ACHN (cell line): ENCODE measurements at regions not wholly inside any gene's neighbourhood (a gene's known extent, or its start where the extent isn't known, plus 50 kb on each side); places are given as distances from the start of the nearest gene placed in this dataset.
A peak's percentile ranks its signal among the peaks of the same experiment; 100 is the strongest.

Experiments used
- DNase-seq: peaks from one replicate; pipeline ENCODE4 v3.0.0-alpha.2; 2015
- in situ Hi-C: cut with HindIII; loops from 2 replicates; pipeline ENCODE4 v1.10.0; 2017; ENCODE audit warnings: low sequenced_read_pairs, low pct_ligation_motif_present, low pct_unique_long_range_greater_than_20kb

DNA sequence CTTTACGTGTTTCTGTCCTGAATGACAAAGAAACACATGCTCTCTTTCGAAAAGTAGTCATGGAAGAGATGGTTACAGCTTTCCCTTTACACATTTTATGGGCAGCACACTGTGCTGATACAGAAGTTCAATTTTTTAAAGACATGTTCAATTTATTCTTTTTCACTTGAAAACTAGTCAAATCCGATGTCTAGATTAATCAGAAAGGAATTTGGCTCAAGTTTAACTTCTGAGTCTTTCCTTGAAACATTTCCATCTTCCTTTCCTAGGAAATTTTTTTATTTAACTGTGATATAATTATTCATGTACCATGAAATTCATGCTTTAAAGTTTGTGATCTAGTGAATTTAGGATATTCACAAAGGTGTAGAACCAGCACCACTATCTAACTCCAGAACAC is 360.1 kb downstream of the TNS3 start:
- DNase-seq, result no peak
- in situ Hi-C loops, result no loop called here

DNA sequence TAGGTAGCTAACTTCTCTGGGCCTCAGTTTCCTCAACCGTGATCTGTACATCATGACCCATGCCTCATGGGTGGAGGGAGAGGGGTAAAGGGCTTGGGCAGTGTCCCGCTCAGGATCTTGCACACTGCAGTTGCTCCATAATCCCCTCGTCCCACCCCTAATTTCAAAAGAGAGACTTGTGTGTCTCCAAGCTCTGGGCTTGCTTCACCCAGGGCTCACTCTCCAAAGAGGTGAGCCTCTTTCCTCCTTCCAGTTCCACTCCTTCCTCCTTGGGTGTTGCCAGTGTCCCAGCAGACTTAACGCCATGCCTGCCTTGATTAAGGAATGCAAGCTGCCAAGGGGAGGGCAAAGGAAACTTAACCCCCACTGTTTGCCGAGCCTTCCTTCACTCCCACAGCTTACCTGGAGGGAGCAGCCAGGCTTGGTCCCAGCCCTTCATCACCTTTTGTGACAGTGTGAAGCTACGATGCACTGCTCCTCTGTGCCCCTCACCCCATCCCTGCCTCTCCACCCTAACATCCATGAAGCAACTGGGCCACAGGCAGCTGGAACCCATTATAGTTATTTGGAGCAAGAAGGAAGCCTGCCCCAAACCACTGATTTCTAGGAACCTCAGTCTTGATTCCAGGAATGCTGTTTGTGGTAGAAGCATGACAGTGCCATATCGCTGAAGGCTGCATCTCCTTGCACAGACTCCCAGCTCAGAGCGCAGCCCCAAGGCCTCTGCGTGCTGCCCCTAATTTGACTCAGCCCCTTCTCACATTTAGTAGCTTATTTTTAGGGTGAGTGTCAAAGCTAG is 363.3 kb downstream of the TNS3 start:
- in situ Hi-C loops, result no loop called here
- no peak for DNase-seq

DNA sequence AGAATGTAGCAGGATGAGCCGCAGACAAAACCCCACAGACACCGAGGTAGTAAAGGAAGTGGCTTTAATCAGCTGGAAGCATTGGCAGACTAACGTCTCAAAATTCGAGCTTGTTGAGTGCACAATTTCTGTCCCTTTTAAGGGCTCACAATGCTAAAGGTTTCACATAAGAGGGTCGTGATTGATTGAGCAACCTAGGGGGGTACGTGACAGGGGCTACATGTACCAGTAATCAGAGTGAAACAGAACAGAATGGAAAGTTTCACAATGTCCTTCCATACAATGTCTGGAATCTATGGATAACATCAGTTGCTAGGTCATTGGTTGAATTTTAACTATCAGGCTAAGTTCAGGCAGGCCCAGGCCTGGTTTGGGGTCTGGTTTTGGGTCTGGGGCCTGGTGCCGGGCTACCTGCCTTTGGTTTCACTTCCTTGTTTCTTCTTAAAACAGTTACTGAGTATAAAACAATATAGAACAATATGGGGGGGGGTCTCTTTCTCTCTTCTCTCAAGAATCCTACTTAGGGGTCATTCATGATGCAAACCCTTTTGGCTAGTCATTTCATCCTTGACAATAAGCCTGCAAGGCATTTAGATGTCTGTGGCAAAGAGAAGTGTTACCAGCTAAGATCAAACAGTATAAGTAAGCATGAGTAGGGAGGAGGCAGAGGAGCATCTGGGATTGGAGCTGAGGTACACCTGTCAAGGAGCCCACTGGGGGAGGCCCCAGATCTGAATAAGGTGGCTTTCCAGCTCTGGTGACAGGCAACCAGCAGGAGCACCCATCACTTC is 364.1 kb downstream of the TNS3 start:
- DNase-seq, result no peak
- in situ Hi-C loops, result no loop called here

DNA sequence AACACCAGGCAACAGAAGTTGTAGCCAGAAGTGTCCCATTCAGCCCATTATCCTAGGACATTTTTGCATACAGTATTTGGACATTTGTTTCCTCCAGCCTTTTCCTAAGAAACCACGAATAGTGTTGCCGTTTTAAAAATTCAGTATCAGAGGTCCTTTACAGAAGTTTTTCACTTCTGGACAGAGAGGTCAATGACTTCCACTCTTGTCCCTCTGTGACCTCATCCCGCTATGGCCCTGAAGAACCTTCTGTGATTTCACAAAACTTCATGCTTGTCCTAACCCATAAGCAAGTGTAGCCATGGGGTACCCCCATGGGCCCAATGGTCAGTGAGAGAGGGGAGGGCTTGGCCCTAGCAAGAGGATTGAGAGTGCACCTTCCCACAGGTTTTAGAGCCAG is 364.8 kb downstream of the TNS3 start:
- no peak for DNase-seq
- in situ Hi-C loops, result no loop called here

DNA sequence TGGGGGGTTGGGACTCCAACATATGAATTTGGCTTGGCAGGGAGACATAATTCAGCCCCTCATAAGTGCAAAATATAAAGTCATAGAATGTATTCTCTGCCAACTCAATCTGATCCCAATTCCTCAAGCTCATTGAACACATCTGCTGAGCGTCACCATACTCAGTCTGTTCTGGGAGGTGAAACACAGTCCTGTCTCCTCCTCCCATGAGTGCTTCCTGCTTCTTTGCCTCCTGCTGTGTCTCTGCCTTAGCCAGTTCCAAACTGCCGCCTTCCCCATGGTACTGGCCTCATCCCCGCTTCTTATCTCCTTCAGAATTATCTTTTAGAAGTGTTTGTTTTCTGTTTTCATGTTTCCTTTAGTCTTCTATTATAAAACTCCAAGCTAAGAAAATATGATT is 365.5 kb downstream of the TNS3 start:
- in situ Hi-C loops, result no loop called here
- DNase-seq, result no peak

DNA sequence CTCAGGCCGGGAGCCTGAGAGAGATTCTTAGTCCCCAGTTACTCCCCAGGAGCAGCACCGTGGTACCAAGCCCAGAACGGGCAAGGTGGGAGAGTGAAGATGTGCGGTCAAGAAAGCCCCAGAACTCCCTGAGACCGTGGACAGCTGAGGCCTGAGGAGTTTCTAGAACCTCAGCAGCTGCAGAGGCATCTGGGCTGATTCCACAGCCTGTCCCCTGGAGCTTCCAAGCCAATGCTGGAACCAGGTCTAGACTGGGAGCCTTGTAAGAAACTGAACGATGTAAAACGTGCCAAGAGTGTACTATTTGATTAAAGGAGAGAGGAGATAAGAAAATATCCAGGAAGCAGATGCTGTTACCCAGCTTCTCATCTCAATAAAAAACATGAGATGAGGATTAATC is 366.3 kb downstream of the TNS3 start:
- DNase-seq, result no peak
- in situ Hi-C loops, result no loop called here

DNA sequence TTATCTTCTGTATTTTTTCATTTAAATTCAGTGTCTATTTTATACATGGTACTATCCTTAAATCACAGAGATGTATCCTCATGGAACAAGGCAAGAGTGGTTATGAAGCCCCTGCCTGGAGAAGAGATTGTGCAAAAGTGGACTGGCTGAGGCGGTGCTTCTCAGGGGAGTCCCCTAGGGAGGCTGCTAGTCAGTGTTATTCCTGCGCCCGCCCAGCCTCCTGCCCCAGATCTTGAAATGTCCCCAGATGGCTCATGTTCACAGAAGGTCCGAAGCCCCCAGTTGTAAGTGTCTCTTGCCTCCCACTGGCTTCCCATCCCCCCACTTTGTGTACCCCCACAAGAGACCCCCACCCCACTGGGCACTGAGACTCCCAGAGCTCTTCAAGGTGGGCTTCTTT is 366.9 kb downstream of the TNS3 start:
- in situ Hi-C loops, result no loop called here
- no peak for DNase-seq

DNA sequence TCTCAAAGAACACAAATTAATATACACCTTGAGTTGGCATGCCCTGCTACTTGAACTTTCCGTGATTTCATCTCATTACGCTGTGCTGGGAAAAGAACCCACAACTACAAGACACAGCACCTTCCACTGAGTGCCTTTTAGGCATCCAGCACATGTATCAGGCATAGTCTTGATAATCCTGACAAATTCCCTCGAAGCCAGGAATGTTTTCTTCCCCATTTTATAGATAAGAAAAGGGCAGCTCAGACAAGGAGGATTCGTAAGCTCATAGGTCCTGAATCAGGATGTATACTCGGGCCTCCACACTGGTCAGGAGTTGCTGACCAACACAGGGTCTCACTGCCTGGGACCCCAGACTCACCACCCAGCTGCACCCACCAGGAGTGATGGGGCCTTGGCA is 368.6 kb downstream of the TNS3 start:
- no peak for DNase-seq
- in situ Hi-C loops, result no loop called here

DNA sequence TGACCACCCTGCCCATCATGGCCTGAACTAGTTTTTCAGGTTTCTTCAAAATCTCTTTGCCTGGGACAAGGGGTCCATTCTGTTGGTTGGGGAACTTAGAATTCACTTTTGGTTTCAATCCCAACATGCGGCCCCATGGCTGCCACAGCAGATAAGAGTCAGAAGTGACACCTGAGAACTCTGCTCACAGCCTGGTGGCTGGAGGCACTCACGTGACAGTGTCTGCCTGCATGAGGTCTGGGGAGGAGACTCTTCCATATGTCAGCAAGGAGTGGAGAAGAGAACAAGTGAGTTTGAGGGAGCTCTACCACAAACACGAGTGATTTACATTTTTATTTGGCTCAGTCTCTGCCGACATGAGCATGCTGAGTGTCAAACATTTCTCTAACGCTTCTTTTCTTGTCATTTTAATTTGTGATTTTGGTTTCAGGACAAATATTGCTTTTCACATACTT is 370.4 kb downstream of the TNS3 start:
- in situ Hi-C loops, result no loop called here
- DNase-seq, result no peak

DNA sequence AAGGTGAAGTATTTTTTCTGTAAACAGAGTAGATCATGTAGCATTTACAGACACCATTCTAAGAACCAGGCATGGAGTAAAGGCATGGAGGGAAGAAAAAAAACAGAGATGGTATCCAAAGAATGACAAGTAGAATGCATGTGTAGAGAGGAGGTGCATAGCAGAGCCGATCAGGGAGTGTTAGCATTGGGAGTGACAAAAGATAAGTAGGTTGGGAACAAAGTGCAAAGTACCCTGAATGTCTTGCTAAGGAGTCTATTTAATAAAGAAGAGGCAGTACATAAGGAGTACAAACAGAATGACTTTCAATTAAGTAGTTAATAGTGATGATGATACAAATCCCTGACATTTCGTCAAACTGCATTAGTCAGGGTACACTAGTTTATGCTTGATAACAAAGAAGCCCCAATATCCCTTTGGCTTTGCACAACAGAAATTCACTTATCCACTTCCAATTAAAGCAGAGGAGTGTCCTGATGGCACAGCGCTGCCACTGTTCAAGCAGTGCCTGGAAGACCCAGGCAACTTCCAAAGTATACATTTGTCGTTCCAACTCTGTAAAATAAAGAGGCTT is 371.5 kb downstream of the TNS3 start:
- no peak for DNase-seq
- in situ Hi-C loops, result no loop called here

DNA sequence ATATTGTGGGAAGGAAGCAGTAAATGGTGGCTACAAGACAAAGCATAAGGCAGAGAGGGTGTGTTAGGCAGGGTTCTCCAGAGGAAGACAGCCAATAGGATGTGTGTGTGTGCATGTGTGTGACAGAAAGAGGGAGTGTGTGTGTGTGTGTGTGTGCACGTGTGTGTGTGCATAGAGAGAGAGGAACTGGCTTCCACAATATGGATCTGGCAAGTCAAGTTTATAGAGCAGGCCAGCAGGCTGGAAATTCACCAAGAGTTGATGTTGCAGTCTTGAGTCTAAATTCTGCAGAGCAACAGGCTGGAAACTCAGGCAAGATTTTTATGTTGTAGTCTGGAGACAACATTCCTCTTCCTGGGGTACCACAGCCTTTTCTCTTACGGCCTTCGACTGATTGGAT is 374.0 kb downstream of the TNS3 start:
- DNase-seq, result no peak
- in situ Hi-C loops, result no loop called here

DNA sequence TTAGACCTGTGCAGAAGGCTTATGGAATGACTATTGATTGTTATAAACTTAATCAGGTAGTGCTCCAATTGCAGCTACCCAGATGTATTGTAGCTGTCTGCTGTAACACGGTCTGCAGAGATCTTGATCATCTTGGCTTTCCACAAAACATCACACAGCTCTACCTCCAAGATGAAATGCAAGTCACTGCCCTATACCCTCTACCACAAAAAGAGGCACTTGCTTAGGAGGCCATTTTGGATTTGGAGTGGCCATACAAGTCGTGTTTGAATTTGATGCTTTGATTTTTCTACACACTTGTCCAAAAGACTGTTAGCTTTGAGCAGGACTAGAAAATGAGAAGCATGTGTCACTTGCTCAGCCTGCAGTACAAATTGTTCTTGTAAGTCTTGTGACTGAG is 377.2 kb downstream of the TNS3 start:
- no peak for DNase-seq
- in situ Hi-C loops, result no loop called here

DNA sequence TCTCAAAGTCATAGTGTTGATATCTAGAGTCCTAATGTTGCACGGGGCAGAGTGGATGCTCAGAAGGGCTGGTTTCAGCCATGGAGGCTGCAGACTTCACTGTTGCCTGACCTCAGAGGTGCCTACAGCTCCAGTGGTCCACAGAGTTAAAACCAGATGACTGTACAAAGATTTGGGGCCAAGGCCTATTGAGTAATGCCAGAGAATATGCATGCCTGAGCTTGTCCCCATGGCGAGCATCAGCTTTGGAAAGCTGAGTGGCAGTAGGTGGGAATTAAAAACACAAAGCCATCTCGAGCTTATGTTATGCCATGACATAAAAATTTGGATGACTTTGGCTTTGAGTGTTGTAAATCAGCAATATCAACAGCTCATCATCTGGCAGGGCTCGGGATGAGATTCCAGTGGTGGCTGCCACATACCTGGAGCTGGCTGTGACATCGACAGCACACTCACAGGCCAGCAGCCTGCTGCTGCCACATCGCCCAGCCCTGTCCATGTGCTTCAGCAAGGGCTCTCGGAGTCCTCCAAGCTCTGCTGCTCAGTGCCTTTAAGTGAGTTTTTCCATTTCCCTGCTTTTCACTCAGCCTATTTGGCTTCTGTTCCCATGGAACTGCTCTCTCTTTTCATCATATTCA is 379.6 kb downstream of the TNS3 start:
- in situ Hi-C loops, result no loop called here
- no peak for DNase-seq

DNA sequence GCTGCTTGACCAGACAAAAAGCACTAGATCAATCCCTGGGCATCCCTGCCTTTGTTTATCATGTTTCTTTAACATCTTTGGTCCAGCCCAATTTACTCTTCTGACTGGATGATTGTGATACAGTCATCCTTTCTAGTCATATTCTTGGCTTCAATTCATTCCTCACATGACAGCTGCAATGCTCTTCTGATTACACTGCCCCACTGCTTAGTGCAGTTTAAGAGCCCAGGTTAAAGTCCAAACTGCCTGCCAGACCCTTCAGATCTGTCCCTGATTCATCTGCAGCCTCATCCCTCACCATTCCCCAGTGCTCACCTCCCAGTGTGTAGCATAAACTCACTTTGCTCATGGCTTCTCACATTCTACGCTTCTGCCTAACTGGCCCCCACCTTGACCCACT is 383.8 kb downstream of the TNS3 start:
- no peak for DNase-seq
- in situ Hi-C loops, result loop anchor here (25.0 kb wide), 1 partner anchor 836 kb away; no protein-coding TSS in a partner anchor

DNA sequence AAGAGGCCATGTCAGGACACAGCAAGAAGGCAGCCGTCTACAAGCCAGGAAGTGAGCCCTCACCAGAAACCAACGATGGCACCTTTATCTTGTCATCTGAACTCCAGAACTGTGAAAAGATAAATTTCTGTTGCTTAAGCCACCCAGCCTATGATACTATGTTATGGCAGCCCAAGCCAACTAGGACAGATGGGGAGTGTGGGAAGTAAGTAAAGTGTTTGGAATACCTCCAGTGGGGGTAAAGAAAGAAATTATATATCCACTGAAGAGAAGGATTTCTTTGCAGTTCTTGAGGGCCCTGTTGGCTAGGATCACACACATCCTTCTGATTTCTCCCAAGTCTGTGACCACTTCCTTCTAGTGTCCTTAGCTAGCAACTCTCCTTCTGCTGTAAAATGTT is 384.4 kb downstream of the TNS3 start:
- in situ Hi-C loops, result loop anchor here (25.0 kb wide), 1 partner anchor 835 kb away; no protein-coding TSS in a partner anchor
- DNase-seq, result no peak

DNA sequence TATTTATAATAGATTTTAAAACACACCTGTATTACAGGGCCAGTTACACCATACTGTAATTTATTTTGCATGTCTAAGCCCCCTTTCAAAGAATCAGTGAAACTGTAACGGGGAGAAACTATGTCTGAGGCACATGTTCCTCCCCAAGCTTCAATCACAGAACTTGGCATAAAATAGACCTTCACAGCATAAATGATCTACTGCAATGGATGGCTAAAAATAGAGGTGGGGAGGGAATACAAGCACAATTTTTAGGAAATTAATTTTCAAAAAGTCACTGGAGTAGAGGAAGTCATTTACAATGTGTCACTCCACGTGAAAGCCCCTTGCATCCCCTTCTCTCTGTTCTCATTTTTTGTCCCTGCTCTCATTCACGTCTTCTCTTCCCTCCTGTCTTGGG is 385.2 kb downstream of the TNS3 start:
- no peak for DNase-seq
- in situ Hi-C loops, result loop anchor here (25.0 kb wide), 1 partner anchor 834 kb away; no protein-coding TSS in a partner anchor

DNA sequence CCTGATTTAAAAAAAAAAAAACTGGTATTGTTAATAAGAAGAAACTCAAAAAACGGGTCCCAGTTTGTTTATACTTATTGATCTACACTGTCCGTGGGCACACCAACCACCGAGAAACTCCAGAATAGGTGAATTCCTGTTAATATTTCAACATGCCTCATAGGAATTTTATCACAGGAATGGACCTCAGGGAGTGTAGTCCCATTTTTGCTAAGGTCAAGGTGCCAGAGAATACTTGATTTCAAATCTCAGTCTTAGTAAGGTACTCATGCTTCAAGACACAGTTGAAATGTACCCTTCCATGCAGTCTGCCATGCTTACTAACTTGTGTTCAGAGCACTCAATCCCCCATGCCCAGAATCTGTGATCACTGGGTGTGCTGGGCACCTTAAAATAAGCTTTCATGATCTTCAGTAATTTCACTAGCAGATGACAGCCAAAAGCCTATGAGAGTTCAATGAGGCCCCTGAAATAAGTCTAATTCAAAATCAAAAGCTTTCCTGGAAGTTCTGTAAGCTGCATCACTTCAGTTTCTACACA is 385.7 kb downstream of the TNS3 start:
- in situ Hi-C loops, result loop anchor here (25.0 kb wide), 1 partner anchor 834 kb away; no protein-coding TSS in a partner anchor
- no peak for DNase-seq

DNA sequence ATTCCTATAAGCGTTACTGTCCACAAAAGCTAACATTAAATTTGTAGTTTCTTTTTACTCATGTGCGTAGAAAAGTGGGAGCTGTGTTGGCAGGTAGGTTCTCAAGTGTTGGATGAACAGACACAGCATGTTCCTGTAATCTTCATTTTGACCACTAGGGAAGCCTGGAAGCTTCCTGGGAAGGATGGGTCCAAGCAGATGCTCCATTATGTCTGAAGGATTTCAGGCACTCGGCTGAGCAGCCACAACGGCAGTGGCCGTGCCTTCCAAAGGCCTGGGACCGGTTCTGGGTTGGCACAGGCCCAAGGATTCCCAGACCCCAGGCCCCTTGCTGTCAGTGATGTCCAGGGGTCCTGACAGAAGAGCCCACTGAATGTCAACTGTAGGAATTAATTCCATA is 386.3 kb downstream of the TNS3 start:
- DNase-seq, result peak; percentile 25
- in situ Hi-C loops, result loop anchor here (25.0 kb wide), 1 partner anchor 833 kb away; no protein-coding TSS in a partner anchor
